NCI-H446 (cell line): ENCODE measurements at regions not wholly inside any gene's neighbourhood (a gene's known extent, or its start where the extent isn't known, plus 50 kb on each side); places are given as distances from the start of the nearest gene placed in this dataset.
A peak's percentile ranks its signal among the peaks of the same experiment; 100 is the strongest.
"Not testable (repeated sequence)": the region's sequence is repeated elsewhere in the genome, so short reads cannot be mapped to it uniquely, and the experiment has no call there.

Experiments used
- DNase-seq, 2 experiments: peaks; one replicate each; lab custom pipeline; 2025; lab: John Stamatoyannopoulos, UW

- DNase-seq, result not testable (repeated sequence)
These were observed 54.0 kb upstream of the WWC2 start for GRCh38 chr4:183044924-183045640.

GRCh38 chr4:183038436-183038835, 60.6 kb upstream of the WWC2 start:
- DNase-seq, result no peak

GRCh38 chr4:183035726-183036415, 63.2 kb upstream of the WWC2 start:
- DNase-seq, result no peak

- no peak for DNase-seq
These were observed 63.8 kb upstream of the WWC2 start for GRCh38 chr4:183035256-183035655.

GRCh38 chr4:183030823-183031222, 68.2 kb upstream of the WWC2 start:
- DNase-seq, result no peak

GRCh38 chr4:183030309-183030708, 68.7 kb upstream of the WWC2 start:
- DNase-seq, result no peak

- DNase-seq, result no peak
These were observed 69.7 kb upstream of the WWC2 start for GRCh38 chr4:183029365-183029764.

- DNase-seq, result no peak
These were observed 72.4 kb upstream of the WWC2 start for GRCh38 chr4:183026701-183027100.

- DNase-seq, result no peak
These were observed 76.4 kb upstream of the WWC2 start for GRCh38 chr4:183022617-183023016.

- DNase-seq, result no peak
These were observed 81.1 kb upstream of the WWC2 start for GRCh38 chr4:183017962-183018361.

GRCh38 chr4:183014361-183015084, 84.5 kb upstream of the WWC2 start:
- DNase-seq, result no peak

GRCh38 chr4:183013730-183014002, 85.4 kb upstream of the WWC2 start:
- no peak for DNase-seq

GRCh38 chr4:183012879-183013729, 86.0 kb upstream of the WWC2 start:
- no peak for DNase-seq

- DNase-seq, result no peak
These were observed 87.7 kb upstream of the WWC2 start for GRCh38 chr4:183011213-183011907.

- DNase-seq, result no peak
These were observed 90.6 kb upstream of the WWC2 start for GRCh38 chr4:183008492-183008891.

- not testable (repeated sequence) for DNase-seq
These were observed 87.2 kb upstream of the DCTD start for GRCh38 chr4:183004370-183004769.

- DNase-seq, result no peak
These were observed 77.0 kb upstream of the DCTD start for GRCh38 chr4:182994171-182994570.

- DNase-seq, result no peak
These were observed 61.1 kb upstream of the DCTD start for GRCh38 chr4:182978152-182978827.

GRCh38 chr4:182975806-182976205, 58.6 kb upstream of the DCTD start:
- no peak for DNase-seq

- peak in 1 of 2 experiments; percentile 5 for DNase-seq
These were observed 56.8 kb upstream of the DCTD start for GRCh38 chr4:182973941-182974340.

GRCh38 chr4:182973511-182973911, 56.3 kb upstream of the DCTD start:
- no peak for DNase-seq
